ENCODE measurements at regions not wholly inside any gene's neighbourhood (a gene's known extent, or its start where the extent isn't known, plus 50 kb on each side); places are given as distances from the start of the nearest gene placed in this dataset.

- Histone ChIP-seq H3K27me3 (replicated peaks in 1 of 7) (peaks cover 0 to 4% (median 0%) of the 10 kb centered on the region in 7 donors), H3K9me3 (peaks cover 0 to 18% (median 3%) of the 10 kb centered on the region in 8 donors), H3K4me1 (no peaks in the 10 kb centered on the region), H3K27ac (no peak overlapping the region), H3K36me3 (no peaks in the 10 kb centered on the region), H3K4me3 (no peak overlapping the region)
- DNase-seq, result no peak
- intact Hi-C loops (cut with DNase I; ENCODE audit: low total_unique reads), result no loop called here
- 75 to 87% (median 85%) methylated on average over 5 to 6 of the region's 6 CpGs for WGBS, 5 donors
- TF ChIP-seq CTCF (IDR thresholded peaks at IDR 0.05 in 8 of 11, conservative IDR thresholded peaks at IDR 0.05 in 3 of 11), result no peak
- TF ChIP-seq POLR2A (IDR thresholded peaks at IDR 0.05), result no peak
- TF ChIP-seq POLR2AphosphoS5 (IDR thresholded peaks at IDR 0.05), result no peak
These were observed 507.2 kb downstream of the TBC1D22A start for GRCh38 chr22:47269516-47270088.

GRCh38 chr22:47267513-47268282, 505.2 kb downstream of the TBC1D22A start:
- no peaks in the 10 kb centered on the region for H3K36me3 ChIP-seq
- no peak for DNase-seq
- no peak overlapping the region for H3K4me3 ChIP-seq
- H3K27ac ChIP-seq, result no peak overlapping the region
- peaks cover 0 to 18% (median 3%) of the 10 kb centered on the region in 8 donors for H3K9me3 ChIP-seq
- H3K4me1 ChIP-seq, result no peaks in the 10 kb centered on the region
- intact Hi-C loops (cut with DNase I; ENCODE audit: low total_unique reads), result no loop called here
- WGBS, 5 donors, result 66 to 71% (median 67%) methylated on average over 9 of the region's 9 CpGs
- TF ChIP-seq CTCF (IDR thresholded peaks at IDR 0.05 in 8 of 11, conservative IDR thresholded peaks at IDR 0.05 in 3 of 11) (no peak), POLR2A (IDR thresholded peaks at IDR 0.05) (no peak), POLR2AphosphoS5 (IDR thresholded peaks at IDR 0.05) (no peak)
- peaks cover 0 to 4% (median 0%) of the 10 kb centered on the region in 7 donors for H3K27me3 ChIP-seq (replicated peaks in 1 of 7)

GRCh38 chr22:47266329-47266728, 503.9 kb downstream of the TBC1D22A start:
- TF ChIP-seq CTCF (IDR thresholded peaks at IDR 0.05 in 8 of 11, conservative IDR thresholded peaks at IDR 0.05 in 3 of 11) (no peak), POLR2A (IDR thresholded peaks at IDR 0.05) (no peak), POLR2AphosphoS5 (IDR thresholded peaks at IDR 0.05) (no peak)
- H3K36me3 ChIP-seq, result no peaks in the 10 kb centered on the region
- peaks cover 0 to 4% (median 0%) of the 10 kb centered on the region in 7 donors for H3K27me3 ChIP-seq (replicated peaks in 1 of 7)
- peaks cover 0 to 24% (median 3%) of the 10 kb centered on the region in 8 donors for H3K9me3 ChIP-seq
- H3K27ac ChIP-seq, result no peak overlapping the region
- 83 to 91% (median 88%) methylated on average over 1 to 4 of the region's 4 CpGs for WGBS, 5 donors
- H3K4me1 ChIP-seq, result no peaks in the 10 kb centered on the region
- intact Hi-C loops (cut with DNase I; ENCODE audit: low total_unique reads), result no loop called here
- H3K4me3 ChIP-seq, result no peak overlapping the region
- no peak for DNase-seq

- H3K36me3 ChIP-seq, result no peaks in the 10 kb centered on the region
- intact Hi-C loops (cut with DNase I; ENCODE audit: low total_unique reads), result no loop called here
- peaks cover 0 to 29% (median 0%) of the 10 kb centered on the region in 7 donors for H3K27me3 ChIP-seq (replicated peaks in 1 of 7)
- TF ChIP-seq CTCF (IDR thresholded peaks at IDR 0.05 in 8 of 11, conservative IDR thresholded peaks at IDR 0.05 in 3 of 11) (no peak), POLR2AphosphoS5 (IDR thresholded peaks at IDR 0.05) (no peak), POLR2A (IDR thresholded peaks at IDR 0.05) (no peak)
- DNase-seq, result no peak
- no peaks in the 10 kb centered on the region for H3K4me1 ChIP-seq
- H3K4me3 ChIP-seq, result no peak overlapping the region
- 62 to 80% (median 66%) methylated on average over 2 to 5 of the region's 5 CpGs for WGBS, 5 donors
- H3K9me3 ChIP-seq, result peaks cover 0 to 6% (median 0%) of the 10 kb centered on the region in 8 donors
- no peak overlapping the region for H3K27ac ChIP-seq
These were observed 498.1 kb downstream of the TBC1D22A start for GRCh38 chr22:47260551-47260950.

All from spleen (tissue), 11 donors.